ENCODE measurements at regions not wholly inside any gene's neighbourhood (a gene's known extent, or its start where the extent isn't known, plus 50 kb on each side); places are given as distances from the start of the nearest gene placed in this dataset.

GRCh38 chr4:31051151-31051550 is 331.0 kb downstream of the PCDH7 start:
- TF ChIP-seq GATA3 (IDR thresholded peaks at IDR 0.05; ENCODE audit: low read depth, low read length) (no peak), GATA2 (IDR thresholded peaks at IDR 0.05; ENCODE audit: low read depth, low read length) (no peak)

- no peak for TF ChIP-seq GATA2 (IDR thresholded peaks at IDR 0.05; ENCODE audit: low read depth, low read length)
- TF ChIP-seq GATA3 (IDR thresholded peaks at IDR 0.05; ENCODE audit: low read depth, low read length) = no peak
Measured at GRCh38 chr4:31051565-31051964, 331.4 kb downstream of the PCDH7 start.

DNA sequence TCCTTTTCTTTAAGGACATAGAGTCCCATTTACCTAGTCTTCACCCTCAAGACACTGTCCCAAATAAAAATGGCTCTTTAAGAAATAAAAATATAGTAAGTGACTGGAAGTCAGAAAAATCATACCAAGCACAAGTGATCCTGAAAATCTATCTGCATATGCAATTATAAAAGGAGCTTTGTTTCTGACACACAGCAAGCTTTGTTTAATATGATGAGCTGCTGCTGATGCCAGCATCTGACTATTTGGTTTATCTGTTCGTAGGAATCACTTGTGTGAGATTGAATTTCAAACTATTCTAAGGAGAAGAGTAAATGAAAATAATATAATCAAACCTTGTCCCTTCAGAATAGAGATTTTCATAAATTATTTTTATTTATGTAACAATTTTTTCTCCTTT is 332.4 kb downstream of the PCDH7 start:
- TF ChIP-seq GATA3 (IDR thresholded peaks at IDR 0.05; ENCODE audit: low read depth, low read length) = no peak
- no peak for TF ChIP-seq GATA2 (IDR thresholded peaks at IDR 0.05; ENCODE audit: low read depth, low read length)

GRCh38 chr4:31053451-31053850 is 333.3 kb downstream of the PCDH7 start:
- no peak for TF ChIP-seq GATA3 (IDR thresholded peaks at IDR 0.05; ENCODE audit: low read depth, low read length)
- TF ChIP-seq GATA2 (IDR thresholded peaks at IDR 0.05; ENCODE audit: low read depth, low read length) = no peak

GRCh38 chr4:31054295-31054694 is 334.1 kb downstream of the PCDH7 start:
- TF ChIP-seq GATA2 (IDR thresholded peaks at IDR 0.05; ENCODE audit: low read depth, low read length) (no peak), GATA3 (IDR thresholded peaks at IDR 0.05; ENCODE audit: low read depth, low read length) (no peak)

DNA sequence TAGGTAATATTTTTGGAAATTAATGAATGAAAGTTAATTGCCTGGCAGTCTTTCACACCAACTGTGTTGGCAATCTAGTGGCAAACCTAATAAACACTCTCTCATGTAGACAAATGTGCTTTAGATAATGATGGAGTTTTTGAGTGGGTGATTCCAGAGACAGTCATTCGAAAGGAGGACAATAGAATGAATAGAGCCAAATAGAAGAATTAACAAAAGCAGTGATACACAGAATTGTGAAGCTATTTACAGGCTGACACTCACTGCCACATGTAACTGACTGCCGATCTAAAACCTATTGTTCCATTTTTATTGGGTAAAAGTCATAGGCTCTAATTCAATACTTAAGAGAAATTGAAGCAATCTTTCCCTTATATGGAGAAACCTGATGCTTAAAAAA is 338.5 kb downstream of the PCDH7 start:
- TF ChIP-seq GATA2 (IDR thresholded peaks at IDR 0.05; ENCODE audit: low read depth, low read length) = no peak
- TF ChIP-seq GATA3 (IDR thresholded peaks at IDR 0.05; ENCODE audit: low read depth, low read length) = no peak

DNA sequence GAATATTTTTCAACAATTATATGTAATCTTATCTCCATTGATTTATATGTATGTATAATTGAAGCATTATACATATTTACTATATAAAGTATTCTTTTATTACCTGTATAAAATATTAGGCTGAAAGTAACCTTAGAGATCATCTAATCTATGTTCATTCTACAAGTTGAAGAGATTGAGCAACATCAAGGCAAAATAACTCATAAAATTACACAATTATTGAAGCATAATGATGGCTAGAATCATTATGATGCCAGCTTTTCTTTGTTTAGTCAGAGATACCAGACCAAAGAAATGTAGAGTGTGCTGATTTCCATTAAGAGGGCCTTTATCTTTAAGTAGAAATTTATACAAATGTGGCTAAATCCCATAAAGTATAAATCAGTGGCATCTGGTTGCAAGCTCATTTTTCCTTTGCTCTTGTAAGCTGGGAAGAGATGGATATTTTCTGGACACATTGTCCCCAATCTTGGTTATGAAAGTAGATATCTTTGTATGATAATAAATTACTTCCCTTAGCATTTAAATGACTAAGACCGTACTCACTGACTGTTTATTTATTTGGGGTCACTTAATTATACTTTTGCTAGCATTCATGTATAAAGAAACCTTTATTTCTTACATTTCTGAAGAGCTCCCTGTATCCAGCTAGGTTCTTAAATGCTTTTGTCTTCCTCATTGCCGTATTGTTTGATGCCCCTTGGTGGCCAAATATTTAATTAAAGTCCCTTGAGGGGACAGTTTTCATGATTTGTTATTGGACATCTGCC is 339.8 kb downstream of the PCDH7 start:
- no peak for TF ChIP-seq GATA3 (IDR thresholded peaks at IDR 0.05; ENCODE audit: low read depth, low read length)
- no peak for TF ChIP-seq GATA2 (IDR thresholded peaks at IDR 0.05; ENCODE audit: low read depth, low read length)

DNA sequence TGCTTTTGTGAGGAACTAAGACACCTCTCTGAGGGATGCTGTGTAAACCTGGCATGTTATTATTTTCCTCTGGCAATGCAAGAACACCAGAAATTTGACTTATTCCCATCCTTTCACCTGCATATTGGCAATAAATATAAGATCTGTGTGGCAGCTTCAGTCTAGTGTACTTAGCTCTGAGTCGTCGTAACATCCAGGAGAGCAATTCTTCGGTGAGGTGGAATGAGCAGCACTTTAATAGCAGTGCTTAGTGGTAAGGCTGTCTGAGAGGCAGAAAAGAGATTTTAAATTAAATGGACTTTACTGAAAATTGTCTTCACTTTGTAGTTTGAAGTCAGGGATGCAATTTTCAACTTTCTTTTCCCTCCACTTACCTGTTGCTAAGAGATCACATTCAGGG is 344.9 kb downstream of the PCDH7 start:
- TF ChIP-seq GATA2 (IDR thresholded peaks at IDR 0.05; ENCODE audit: low read depth, low read length) = no peak

DNA sequence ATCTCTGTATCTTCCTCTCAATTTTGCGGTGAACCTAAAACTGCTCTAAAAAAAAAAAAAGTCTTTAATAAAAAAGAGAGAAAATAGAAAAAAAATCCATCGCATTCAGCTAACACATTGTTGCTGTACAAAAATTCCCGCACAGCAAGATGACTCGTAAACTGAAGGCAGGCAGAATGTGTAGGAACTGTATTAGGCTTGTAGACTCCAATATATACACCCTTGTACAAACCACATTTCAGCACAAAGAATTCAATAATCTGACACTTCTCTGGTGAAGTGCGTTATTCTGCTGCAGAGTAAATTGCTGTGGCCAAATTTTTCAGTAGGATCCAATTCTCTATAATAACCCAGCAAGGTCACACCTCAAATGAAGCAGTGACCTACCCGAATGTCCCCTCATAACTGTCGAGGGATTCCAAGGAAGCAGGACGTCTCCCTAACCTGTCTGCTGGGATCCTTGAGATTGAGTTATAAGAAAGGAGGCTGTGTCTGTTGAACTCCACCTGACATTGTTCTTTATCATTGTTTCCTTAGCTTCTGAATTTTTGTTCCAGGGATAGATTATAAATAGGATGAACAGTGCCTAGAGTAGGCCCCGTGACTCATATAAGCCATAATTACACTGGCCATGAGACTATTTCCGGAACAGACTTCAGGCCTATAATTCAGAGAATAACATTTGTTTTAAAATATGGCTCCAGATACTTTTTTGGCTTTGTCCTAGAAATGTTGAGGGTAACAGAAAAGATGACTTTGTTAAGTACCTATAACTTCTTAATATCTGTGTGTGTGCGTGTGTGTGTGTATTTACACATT is 348.3 kb downstream of the PCDH7 start:
- TF ChIP-seq GATA2 (IDR thresholded peaks at IDR 0.05; ENCODE audit: low read depth, low read length) (no peak), GATA3 (IDR thresholded peaks at IDR 0.05; ENCODE audit: low read depth, low read length) (no peak)

DNA sequence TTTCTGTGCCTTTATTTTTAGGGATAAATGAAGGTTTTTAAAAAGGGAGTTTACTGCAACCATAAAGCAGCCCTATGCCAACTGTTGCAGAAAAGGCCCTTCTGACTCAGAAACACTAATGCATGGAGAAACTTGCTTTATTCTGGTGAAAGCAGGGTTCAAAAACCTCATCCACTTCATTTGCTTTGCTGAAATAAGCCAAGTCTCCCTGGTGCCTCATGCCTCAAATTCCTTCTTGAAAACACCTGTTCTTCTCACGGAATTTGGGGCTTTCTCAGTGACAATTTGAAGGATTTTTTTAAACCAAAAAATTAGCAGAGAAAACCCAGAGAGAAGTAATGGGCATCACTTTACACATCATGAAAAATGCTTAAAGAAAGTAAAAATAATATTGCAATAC is 349.0 kb downstream of the PCDH7 start:
- TF ChIP-seq GATA2 (IDR thresholded peaks at IDR 0.05; ENCODE audit: low read depth, low read length) = no peak
- TF ChIP-seq GATA3 (IDR thresholded peaks at IDR 0.05; ENCODE audit: low read depth, low read length) = no peak

DNA sequence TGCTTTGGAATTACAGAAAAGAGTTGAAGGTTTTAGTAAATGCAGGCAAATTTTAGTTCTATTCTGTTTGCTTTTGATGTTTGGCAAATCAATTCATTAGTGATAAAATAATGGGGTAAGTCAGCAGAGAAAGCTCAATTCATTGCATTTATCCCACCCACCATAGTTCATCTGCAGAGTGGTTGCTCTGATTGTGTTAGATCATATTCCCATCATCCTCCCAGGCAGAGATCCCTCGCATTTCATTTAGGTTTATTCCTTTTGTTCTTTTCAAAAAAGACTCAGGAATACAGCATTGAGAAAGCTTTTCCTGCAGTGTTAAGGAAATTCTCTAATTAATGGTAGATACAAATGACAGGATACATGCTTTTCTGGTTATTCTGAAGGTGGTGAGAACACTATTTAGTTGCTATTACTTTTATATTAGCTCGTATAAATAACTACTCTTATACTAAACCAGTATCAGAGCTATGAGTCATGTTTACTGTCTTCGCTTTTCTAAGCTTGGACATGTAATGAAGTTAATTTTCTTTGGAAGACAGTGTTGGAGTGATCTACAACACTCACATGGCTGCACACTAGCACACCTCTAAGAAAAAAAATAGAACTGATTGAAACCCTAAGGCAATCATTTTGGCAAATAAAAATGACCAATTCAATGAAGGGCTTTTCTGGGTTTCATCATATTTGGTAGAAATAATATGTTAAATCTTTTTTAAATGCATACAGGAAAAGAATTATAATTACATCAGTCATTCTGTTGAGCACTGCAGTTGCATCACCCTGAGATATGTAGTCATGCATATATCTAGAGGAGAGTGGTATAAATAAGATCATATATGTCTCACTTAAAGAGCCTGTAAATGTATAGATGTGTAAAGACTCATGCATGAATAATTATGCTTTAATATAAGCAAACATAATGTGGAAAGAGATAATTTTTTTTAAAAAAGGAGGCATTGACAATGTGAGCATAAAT is 351.6 kb downstream of the PCDH7 start:
- TF ChIP-seq GATA3 (IDR thresholded peaks at IDR 0.05; ENCODE audit: low read depth, low read length) (no peak), GATA2 (IDR thresholded peaks at IDR 0.05; ENCODE audit: low read depth, low read length) (no peak)

DNA sequence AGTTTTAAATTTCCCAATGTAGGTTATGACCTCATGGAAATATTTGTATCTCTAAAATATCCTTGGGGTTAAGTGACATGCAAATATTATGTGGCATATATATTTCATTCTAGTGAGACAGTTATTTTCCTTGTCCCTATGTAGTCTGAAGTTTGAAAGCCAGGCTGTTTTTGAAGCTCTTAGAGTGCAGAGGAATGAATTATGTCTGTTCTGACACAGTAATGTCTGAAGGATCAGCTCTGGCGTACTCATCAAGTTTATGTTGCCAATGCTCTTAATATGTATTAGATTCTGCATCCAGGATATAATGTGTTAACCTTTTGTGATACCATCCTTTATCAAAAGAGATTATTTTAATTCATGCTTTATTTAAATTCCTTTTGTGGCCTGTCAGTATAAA is 355.8 kb downstream of the PCDH7 start:
- TF ChIP-seq GATA3 (IDR thresholded peaks at IDR 0.05; ENCODE audit: low read depth, low read length) = no peak
- TF ChIP-seq GATA2 (IDR thresholded peaks at IDR 0.05; ENCODE audit: low read depth, low read length) = no peak

- TF ChIP-seq GATA2 (IDR thresholded peaks at IDR 0.05; ENCODE audit: low read depth, low read length) (no peak), GATA3 (IDR thresholded peaks at IDR 0.05; ENCODE audit: low read depth, low read length) (no peak)
Measured at GRCh38 chr4:31078661-31079060, 358.5 kb downstream of the PCDH7 start.

DNA sequence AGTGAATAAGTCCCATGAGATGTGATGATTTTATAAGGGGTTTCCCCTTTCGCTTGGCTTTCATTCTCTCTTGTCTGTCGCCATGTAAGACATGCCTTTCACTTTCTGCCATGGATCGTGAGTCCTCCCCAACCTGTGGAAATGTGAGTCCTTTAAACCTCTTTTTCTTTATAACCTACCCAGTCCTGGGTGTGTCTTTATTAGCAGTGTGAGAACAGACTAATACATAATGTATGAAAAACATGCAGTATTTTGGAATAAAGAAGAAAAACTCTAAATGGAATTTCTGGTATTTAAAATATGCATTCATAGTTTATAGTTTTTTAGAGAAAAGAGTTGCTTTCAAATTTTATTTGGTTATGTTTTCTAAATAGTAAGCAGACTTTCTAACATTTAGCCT is 360.7 kb downstream of the PCDH7 start:
- TF ChIP-seq GATA3 (IDR thresholded peaks at IDR 0.05; ENCODE audit: low read depth, low read length) (no peak), GATA2 (IDR thresholded peaks at IDR 0.05; ENCODE audit: low read depth, low read length) (no peak)

All from SH-SY5Y (cell line).